Temporal lobe (tissue), 1 donor: ENCODE measurements at regions not wholly inside any gene's neighbourhood (a gene's known extent, or its start where the extent isn't known, plus 50 kb on each side); places are given as distances from the start of the nearest gene placed in this dataset. TPM values are rescaled to one million over a fixed set of nuclear protein-coding genes. Genes with fewer than 3 reads are reported as not detected.

Source experiments
- small RNA-seq: library from RNA; depleted of rRNA; stranded (forward); fragments of <200 nt; gene quantifications from one replicate; pipeline ENCODE3, GENCODE V24; 2014; ENCODE audit warnings: low replicate concordance

Small RNA genes in the stretch of these regions (small RNA-seq; reads per million reads assigned to genes)
- not detected for gene MIR548AJ1
